GM12878 (cell line): ENCODE measurements at regions not wholly inside any gene's neighbourhood (a gene's known extent, or its start where the extent isn't known, plus 50 kb on each side); places are given as distances from the start of the nearest gene placed in this dataset.

Source experiments
- ATAC-seq: fragments of 200-7000 bp; cut with Tn5 transposase; 3 replicates; pipeline ENCODE4 v1.9.1; 2020; ENCODE audit warnings: mild to moderate bottlenecking, moderate library complexity
- BruUV-seq: library from RNA; stranded (reverse); fragments of 400-500 nt; replicated peaks from 2 replicates; lab custom pipeline; 2021; lab: Mats Ljungman, UMichigan
- CTCF ChIA-PET: fragments of 300-600 bp; sonication (Branson Sonifier 250); formaldehyde crosslinking; extraction: SDS; loops from one replicate; lab custom pipeline; 2021; ENCODE audit warnings: inconsistent platforms; lab: Yijun Ruan, JAX
- POLR2A ChIA-PET: fragments of 350-600 bp; formaldehyde crosslinking; extraction: SDS; loops from one replicate; lab custom pipeline; 2021; ENCODE audit warnings: inconsistent platforms; lab: Charles Lee
- RAD21 ChIA-PET: fragments of 300-600 bp; sonication (Branson Sonifier 250); formaldehyde crosslinking; loops from one replicate; lab custom pipeline; 2023; ENCODE audit warnings: antibody characterized with exemption; ENCODE audit not compliant: unreplicated experiment; lab: Charles Lee
- SMC1A ChIA-PET: fragments of 300-600 bp; sonication (Branson Sonifier 250); formaldehyde crosslinking; loops from one replicate; lab custom pipeline; 2023; ENCODE audit not compliant: unreplicated experiment, uncharacterized antibody; lab: Charles Lee
- DNase-seq: peaks from one replicate; pipeline ENCODE4 v3.0.0-alpha.2; 2011; ENCODE audit warnings: low read depth, low spot score
- FAIRE-seq: peaks from 3 replicates; lab custom pipeline; 2011; peaks lifted over from hg19 to GRCh38; lab: Jason Lieb, UNC
- H2AFZ ChIP-seq: 2 replicates; pipeline ENCODE4 v1.6.0; 2011; ENCODE audit warnings: low read depth, low read length, control low read depth; ENCODE audit not compliant: control insufficient read depth
- H3K27ac ChIP-seq: 2 replicates; pipeline ENCODE4 v1.5.1; 2011; ENCODE audit warnings: control low read depth; ENCODE audit not compliant: control insufficient read depth, insufficient read depth
- H3K27me3 ChIP-seq, 2 experiments: replicated peaks in 1 of 2; 2 replicates each; pipeline versions ENCODE4 v1.6.0 to v1.6.1; 2011; ENCODE audit warnings: low read length in 1 of 2; ENCODE audit not compliant: control insufficient read depth in 2 of 2, insufficient read depth in 2 of 2
- H3K36me3 ChIP-seq, 2 experiments: 2 replicates each; pipeline ENCODE4 v1.5.1; 2011; ENCODE audit warnings: low read length in 1 of 2; ENCODE audit not compliant: control insufficient read depth in 2 of 2, insufficient read depth in 2 of 2
- H3K4me1 ChIP-seq: 2 replicates; pipeline ENCODE4 v1.6.1; 2011; ENCODE audit warnings: mild to moderate bottlenecking, low read length, moderate library complexity, mixed read lengths; ENCODE audit not compliant: control insufficient read depth, insufficient read depth
- H3K4me2 ChIP-seq: 2 replicates; pipeline ENCODE4 v1.6.0; 2011; ENCODE audit warnings: control low read depth; ENCODE audit not compliant: control insufficient read depth, insufficient read depth
- H3K4me3 ChIP-seq: fragments of 200-600 bp; sonication (generic); 2 replicates; pipeline ENCODE4 v1.5.1; 2016
- H3K79me2 ChIP-seq: 2 replicates; pipeline ENCODE4 v1.6.0; 2011; ENCODE audit warnings: low read length; ENCODE audit not compliant: control insufficient read depth, insufficient read depth
- H3K9ac ChIP-seq: 2 replicates; pipeline ENCODE4 v1.8.0; 2011; ENCODE audit warnings: low read length, control low read depth, mixed read lengths; ENCODE audit not compliant: control insufficient read depth, insufficient read depth
- H3K9me3 ChIP-seq: replicated peaks from 3 replicates; pipeline ENCODE4 v1.5.1; 2011; ENCODE audit warnings: mild to moderate bottlenecking, low read length; ENCODE audit not compliant: control insufficient read depth, insufficient read depth
- H4K20me1 ChIP-seq: 2 replicates; pipeline ENCODE4 v1.6.0; 2011; ENCODE audit not compliant: control insufficient read depth, insufficient read depth
- BHLHE40 ChIP-seq, 2 experiments: fragments of 450-650 bp in 1 of 2; IDR thresholded peaks; 2 replicates each; pipeline ENCODE4 v1.6.1; 2011 to 2017; ENCODE audit warnings: low read depth in 2 of 2, borderline replicate concordance in 1 of 2, improper control_type of control experiment in 1 of 2, low read length in 1 of 2, mild to moderate bottlenecking in 1 of 2
- E4F1 ChIP-seq: fragments of 450-650 bp; IDR thresholded peaks from 2 replicates; pipeline ENCODE4 v1.6.1; 2018; ENCODE audit warnings: borderline replicate concordance, mild to moderate bottlenecking; ENCODE audit not compliant: partially characterized antibody
- MAX ChIP-seq: IDR thresholded peaks from 2 replicates; pipeline ENCODE4 v1.6.1; 2012; ENCODE audit warnings: low read depth, low read length, improper control_type of control experiment
- NFXL1 ChIP-seq: fragments of 450-650 bp; IDR thresholded peaks from 2 replicates; pipeline ENCODE4 v1.6.1; 2017; ENCODE audit warnings: antibody characterized with exemption, mild to moderate bottlenecking, borderline replicate concordance
- NR2F1 ChIP-seq: fragments of 450-650 bp; conservative IDR thresholded peaks from 2 replicates; pipeline ENCODE4 v1.6.1; 2017; ENCODE audit warnings: mild to moderate bottlenecking
- POLR2A ChIP-seq: IDR thresholded peaks from 2 replicates; pipeline ENCODE4 v1.6.1; 2011; ENCODE audit warnings: low read depth, mild to moderate bottlenecking, low read length
- POLR2AphosphoS2 ChIP-seq: IDR thresholded peaks from 2 replicates; pipeline ENCODE4 v1.6.1; 2011; ENCODE audit warnings: low read depth, mild to moderate bottlenecking, low read length, improper control_type of control experiment, moderate library complexity
- RAD51 ChIP-seq: fragments of 450-650 bp; IDR thresholded peaks from 2 replicates; pipeline ENCODE4 v1.6.1; 2016; ENCODE audit warnings: moderate library complexity, mild to moderate bottlenecking, inconsistent platforms
- SMARCA5 ChIP-seq: fragments of 450-650 bp; IDR thresholded peaks from 2 replicates; pipeline ENCODE4 v1.6.1; 2017; ENCODE audit warnings: mild to moderate bottlenecking
- TCF3 ChIP-seq: IDR thresholded peaks from 2 replicates; pipeline ENCODE4 v1.6.1; 2012; ENCODE audit warnings: low read depth, mild to moderate bottlenecking, low read length, borderline replicate concordance; ENCODE audit not compliant: insufficient read depth
- WRNIP1 ChIP-seq: IDR thresholded peaks from 2 replicates; pipeline ENCODE4 v1.6.1; 2011; ENCODE audit warnings: low read depth, low read length, improper control_type of control experiment, borderline replicate concordance
- YY1 ChIP-seq: IDR thresholded peaks from 2 replicates; pipeline ENCODE4 v1.6.1; 2011; ENCODE audit warnings: low read depth, mild to moderate bottlenecking, low read length
- WGBS: methylation state at CpG from one replicate; pipeline ENCODE4 v1.1.6; 2016; ENCODE audit warnings: low lambda C conversion rate; ENCODE audit not compliant: insufficient replicate concordance, insufficient coverage; ENCODE audit errors: missing lambda C conversion rate; 5-methylcytosine and 5-hydroxymethylcytosine counted together
- in situ Hi-C: fragments of 300-500 bp; cut with MboI; formaldehyde crosslinking; loops from 9 replicates; pipeline ENCODE4 v1.14.3; 2018; ENCODE audit warnings: mixed read lengths
- intact Hi-C: fragments of 100-400 bp; cut with micrococcal nuclease; formaldehyde crosslinking; loops from one replicate; pipeline ENCODE4 v1.14.2; 2022; ENCODE audit not compliant: unreplicated experiment
- TF ChIP-seq, protein P1 (sequence below): IDR thresholded peaks from 2 replicates; pipeline ENCODE4 v1.6.1; 2011; ENCODE audit warnings: borderline replicate concordance, low read depth, mild to moderate bottlenecking, moderate library complexity, low read length; ENCODE audit not compliant: insufficient read depth, poor library complexity, severe bottlenecking

DNA sequence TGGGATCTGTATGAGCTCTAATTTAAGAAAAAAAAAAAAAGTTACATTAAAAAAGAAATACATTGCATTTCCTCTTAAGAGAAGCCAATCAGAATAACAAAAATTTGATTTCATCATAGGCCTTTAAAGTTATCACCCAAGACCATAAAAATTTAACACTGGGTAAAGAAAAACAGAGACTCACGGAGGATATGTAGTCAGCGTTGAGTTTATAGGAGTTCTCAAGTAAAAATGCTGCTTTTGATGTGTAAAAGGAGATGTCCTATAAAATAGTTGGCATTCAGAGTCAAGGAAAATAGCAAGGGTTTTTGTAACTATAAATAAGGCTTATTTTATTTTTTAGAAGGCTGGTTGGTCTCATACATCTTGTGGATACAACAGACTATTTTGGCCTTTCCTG, 191.1 kb downstream of the EFNB2 start:
- H3K36me3 ChIP-seq: no peaks in the 10 kb centered on the region
- DNase-seq: no peak
- H4K20me1 ChIP-seq: no peaks in the 10 kb centered on the region
- H3K9me3 ChIP-seq: no peaks in the 10 kb centered on the region
- ChIA-PET CTCF (interaction anchor here (0.6 to 1.1 kb wide), 2 partner anchors 18 to 51 kb away, joined by 4 read pairs; no protein-coding TSS in a partner anchor), RAD21 (interaction anchor here (0.7 to 1.4 kb wide), 3 partner anchors 18 to 42 kb away, joined by 3 to 6 read pairs (median 3); no protein-coding TSS in a partner anchor), POLR2A (interaction anchor here (0.9 kb wide), 1 partner anchor 21 kb away, joined by 3 read pairs; no protein-coding TSS in a partner anchor), SMC1A (interaction anchor here (1.0 to 2.1 kb wide), 7 partner anchors 9 to 103 kb away, joined by 3 to 11 read pairs (median 3); no protein-coding TSS in a partner anchor)
- H3K27ac ChIP-seq: no peak overlapping the region
- H3K27me3 ChIP-seq: no peaks in the 10 kb centered on the region; a peak in 1 of 4 replicates
- BruUV-seq: no TSS peak
- no peak overlapping the region for H3K4me3 ChIP-seq
- in situ Hi-C loops: no loop called here
- no peak overlapping the region for H2AFZ ChIP-seq
- ATAC-seq: no peak
- no peak for FAIRE-seq
- H3K4me2 ChIP-seq: no peak overlapping the region
- intact Hi-C loops: no loop called here
- H3K79me2 ChIP-seq: no peaks in the 10 kb centered on the region
- no peak overlapping the region for H3K9ac ChIP-seq
- WGBS: 41% methylated on average over 2 of the region's 2 CpGs
- TF ChIP-seq WRNIP1: no peak
- no peaks in the 10 kb centered on the region; the same call in 1 of the 2 replicates for H3K4me1 ChIP-seq

DNA sequence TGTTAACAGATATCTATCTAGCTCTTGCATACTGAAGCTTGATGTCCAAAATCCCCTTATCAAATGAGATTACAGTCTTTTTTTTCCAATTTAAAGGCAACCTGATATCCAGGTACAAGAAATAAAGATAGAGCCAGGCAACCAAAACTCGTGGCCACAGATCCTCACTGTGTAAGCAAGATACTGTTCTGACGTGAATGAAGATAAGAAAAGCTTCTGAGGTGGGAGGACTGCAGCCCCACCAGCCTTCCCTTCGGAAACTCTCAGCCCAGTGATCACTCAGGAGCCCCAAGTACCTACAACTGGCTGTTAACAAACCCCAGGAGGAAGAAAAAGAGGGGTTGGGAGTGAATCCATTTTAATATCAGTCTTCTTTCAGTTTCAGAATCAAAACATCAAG, 191.6 kb downstream of the EFNB2 start:
- Histone ChIP-seq H2AFZ (no peak overlapping the region), H3K9me3 (no peaks in the 10 kb centered on the region), H3K36me3 (no peaks in the 10 kb centered on the region), H3K27me3 (no peaks in the 10 kb centered on the region; a peak in 1 of 4 replicates), H4K20me1 (no peaks in the 10 kb centered on the region), H3K27ac (no peak overlapping the region), H3K9ac (no peak overlapping the region), H3K4me1 (no peaks in the 10 kb centered on the region; the same call in 1 of the 2 replicates), H3K4me3 (no peak overlapping the region), H3K79me2 (no peaks in the 10 kb centered on the region), H3K4me2 (no peak overlapping the region)
- FAIRE-seq (no peak), DNase-seq (no peak), ATAC-seq (peak; percentile 44)
- SMC1A ChIA-PET: interaction anchor here (1.0 to 2.1 kb wide), 7 partner anchors 8 to 103 kb away, joined by 3 to 11 read pairs (median 3); no protein-coding TSS in a partner anchor
- in situ Hi-C loops: no loop called here
- CTCF ChIA-PET: interaction anchor here (0.6 to 1.1 kb wide), 2 partner anchors 18 to 51 kb away, joined by 4 read pairs; no protein-coding TSS in a partner anchor
- RAD21 ChIA-PET: interaction anchor here (0.7 to 1.4 kb wide), 3 partner anchors 19 to 42 kb away, joined by 3 to 6 read pairs (median 3); no protein-coding TSS in a partner anchor
- intact Hi-C loops: no loop called here
- TF ChIP-seq MAX (no peak), POLR2A (no peak), YY1 (no peak), E4F1 (no peak), SMARCA5 (no peak), BHLHE40 (IDR thresholded peaks at IDR 0.05; ENCODE audit: borderline replicate concordance in 1 of 2, low read depth in 2 of 2, low read length in 1 of 2) (no peak), NFXL1 (no peak), RAD51 (no peak), TCF3 (no peak), POLR2AphosphoS2 (no peak), NR2F1 (no peak)
- TF ChIP-seq, protein P1, sequence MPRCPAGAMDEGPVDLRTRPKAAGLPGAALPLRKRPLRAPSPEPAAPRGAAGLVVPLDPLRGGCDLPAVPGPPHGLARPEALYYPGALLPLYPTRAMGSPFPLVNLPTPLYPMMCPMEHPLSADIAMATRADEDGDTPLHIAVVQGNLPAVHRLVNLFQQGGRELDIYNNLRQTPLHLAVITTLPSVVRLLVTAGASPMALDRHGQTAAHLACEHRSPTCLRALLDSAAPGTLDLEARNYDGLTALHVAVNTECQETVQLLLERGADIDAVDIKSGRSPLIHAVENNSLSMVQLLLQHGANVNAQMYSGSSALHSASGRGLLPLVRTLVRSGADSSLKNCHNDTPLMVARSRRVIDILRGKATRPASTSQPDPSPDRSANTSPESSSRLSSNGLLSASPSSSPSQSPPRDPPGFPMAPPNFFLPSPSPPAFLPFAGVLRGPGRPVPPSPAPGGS: no peak
- POLR2A ChIA-PET: interaction anchor here (0.9 kb wide), 1 partner anchor 22 kb away, joined by 3 read pairs; no protein-coding TSS in a partner anchor
- no TSS peak for BruUV-seq
- WGBS: 4% methylated on average over 3 of the region's 3 CpGs
